Liver (tissue), 8 donors: ENCODE measurements at regions not wholly inside any gene's neighbourhood (a gene's known extent, or its start where the extent isn't known, plus 50 kb on each side); places are given as distances from the start of the nearest gene placed in this dataset.

ENCODE experiments used
- DNase-seq: peaks from one replicate; pipeline ENCODE4 v3.0.0-alpha.2; 2017; ENCODE audit warnings: low spot score
- H3K27ac ChIP-seq, 2 donors: one replicate each; pipeline ENCODE4 v1.7.0; 2013; ENCODE audit warnings: inconsistent platforms in 2 of 2, low read length in 2 of 2, control low read depth in 1 of 2, low read depth in 1 of 2, mild to moderate bottlenecking in 1 of 2
- H3K27me3 ChIP-seq, 4 donors: one replicate each; pipeline versions ENCODE4 v1.6.1 to v1.7.0; 2013; ENCODE audit warnings: low read length in 3 of 4, inconsistent platforms in 1 of 4, mild to moderate bottlenecking in 1 of 4, moderate library complexity in 1 of 4; ENCODE audit not compliant: control insufficient read depth in 4 of 4, insufficient read depth in 4 of 4
- H3K36me3 ChIP-seq, 4 donors: one replicate each; pipeline versions ENCODE4 v1.6.1 to v1.7.0; 2013; ENCODE audit warnings: low read length in 3 of 4, mild to moderate bottlenecking in 3 of 4, low read depth in 1 of 4, moderate library complexity in 1 of 4; ENCODE audit not compliant: control insufficient read depth in 4 of 4, insufficient read depth in 3 of 4
- H3K4me1 ChIP-seq, 4 donors: one replicate each; pipeline versions ENCODE4 v1.6.1 to v1.7.0; 2013; ENCODE audit warnings: low read length in 3 of 4, mild to moderate bottlenecking in 3 of 4, moderate library complexity in 1 of 4; ENCODE audit not compliant: control insufficient read depth in 4 of 4, insufficient read depth in 4 of 4
- H3K4me3 ChIP-seq, 3 donors: one replicate each; pipeline versions ENCODE4 v1.6.1 to v1.7.0; 2013; ENCODE audit warnings: low read length in 3 of 3, control low read depth in 1 of 3, low read depth in 1 of 3, mild to moderate bottlenecking in 1 of 3
- H3K9ac ChIP-seq, 2 donors: one replicate each; pipeline ENCODE4 v1.7.0; 2013; ENCODE audit warnings: low read length in 2 of 2, mild to moderate bottlenecking in 2 of 2, moderate library complexity in 2 of 2, control low read depth in 1 of 2, low read depth in 1 of 2
- H3K9me3 ChIP-seq, 4 donors: one replicate each; pipeline versions ENCODE4 v1.6.1 to v1.7.0; 2013; ENCODE audit warnings: low read length in 3 of 4; ENCODE audit not compliant: control insufficient read depth in 4 of 4
- ATF3 ChIP-seq: IDR thresholded peaks from 2 replicates; pipeline ENCODE4 v1.6.1; 2016; ENCODE audit warnings: antibody characterized with exemption
- CTCF ChIP-seq: fragments of 150-350 bp; IDR thresholded peaks from 2 replicates; pipeline ENCODE4 v1.5.1; 2017; ENCODE audit warnings: improper control_type of control experiment, low read depth, low read length; ENCODE audit not compliant: missing input control
- EGR1 ChIP-seq, 2 donors: IDR thresholded peaks; 2 replicates each; pipeline ENCODE4 v1.6.1; 2016 to 2018; ENCODE audit warnings: antibody characterized with exemption in 2 of 2, low read depth in 2 of 2
- FOXA1 ChIP-seq: IDR thresholded peaks from 2 replicates; pipeline ENCODE4 v1.6.1; 2016; ENCODE audit warnings: antibody characterized with exemption
- FOXA2 ChIP-seq: IDR thresholded peaks from 2 replicates; pipeline ENCODE4 v1.6.1; 2016; ENCODE audit warnings: antibody characterized with exemption
- GABPA ChIP-seq, 2 donors: IDR thresholded peaks in 1 of 2; conservative IDR thresholded peaks in 1 of 2; 2 replicates each; pipeline ENCODE4 v1.6.1; 2016; ENCODE audit warnings: antibody characterized with exemption in 2 of 2, mild to moderate bottlenecking in 1 of 2, moderate library complexity in 1 of 2
- HNF4A ChIP-seq, 2 donors: conservative IDR thresholded peaks; 2 replicates each; pipeline ENCODE4 v1.6.1; 2016; ENCODE audit warnings: antibody characterized with exemption in 2 of 2, mild to moderate bottlenecking in 2 of 2
- HNF4G ChIP-seq: IDR thresholded peaks from 2 replicates; pipeline ENCODE4 v1.6.1; 2016; ENCODE audit warnings: antibody characterized with exemption
- JUND ChIP-seq, 2 donors: IDR thresholded peaks; 2 replicates each; pipeline ENCODE4 v1.6.1; 2016; ENCODE audit warnings: antibody characterized with exemption in 2 of 2
- NR2F2 ChIP-seq: IDR thresholded peaks from 2 replicates; pipeline ENCODE4 v1.6.1; 2016; ENCODE audit warnings: antibody characterized with exemption
- RAD21 ChIP-seq, 2 donors: IDR thresholded peaks; 2 replicates each; pipeline ENCODE4 v1.6.1; 2016; ENCODE audit warnings: antibody characterized with exemption in 2 of 2, mild to moderate bottlenecking in 2 of 2
- RXRA ChIP-seq, 2 donors: IDR thresholded peaks; 2 replicates each; pipeline ENCODE4 v1.6.1; 2017 to 2018; ENCODE audit warnings: antibody characterized with exemption in 2 of 2, mild to moderate bottlenecking in 1 of 2
- SP1 ChIP-seq: IDR thresholded peaks from 2 replicates; pipeline ENCODE4 v1.6.1; 2018; ENCODE audit warnings: antibody characterized with exemption, mild to moderate bottlenecking
- TAF1 ChIP-seq: conservative IDR thresholded peaks from 2 replicates; pipeline ENCODE4 v1.6.1; 2016; ENCODE audit warnings: antibody characterized with exemption, mild to moderate bottlenecking
- YY1 ChIP-seq: IDR thresholded peaks from 2 replicates; pipeline ENCODE4 v1.6.1; 2016; ENCODE audit warnings: antibody characterized with exemption, mild to moderate bottlenecking
- WGBS: extraction: QIAGEN DNeasy Blood & Tissue Kit; methylation state at CpG from one replicate; pipeline ENCODE4 v1.1.7; 2013; 5-methylcytosine and 5-hydroxymethylcytosine counted together
- TF ChIP-seq, protein P1 (sequence below): IDR thresholded peaks from 2 replicates; pipeline ENCODE4 v1.6.1; 2016; ENCODE audit warnings: antibody characterized with exemption, mild to moderate bottlenecking
- TF ChIP-seq, protein P2 (sequence below): IDR thresholded peaks from 2 replicates; pipeline ENCODE4 v1.6.1; 2016; ENCODE audit warnings: antibody characterized with exemption
- TF ChIP-seq, protein P3 (sequence below): IDR thresholded peaks from 2 replicates; pipeline ENCODE4 v1.6.1; 2016; ENCODE audit warnings: antibody characterized with exemption
- donor health status: healthy.
- donor health status: healthy.
- donor health status: healthy.
- donor health status: healthy.
- donor health status: healthy.

- TF ChIP-seq, protein P1, sequence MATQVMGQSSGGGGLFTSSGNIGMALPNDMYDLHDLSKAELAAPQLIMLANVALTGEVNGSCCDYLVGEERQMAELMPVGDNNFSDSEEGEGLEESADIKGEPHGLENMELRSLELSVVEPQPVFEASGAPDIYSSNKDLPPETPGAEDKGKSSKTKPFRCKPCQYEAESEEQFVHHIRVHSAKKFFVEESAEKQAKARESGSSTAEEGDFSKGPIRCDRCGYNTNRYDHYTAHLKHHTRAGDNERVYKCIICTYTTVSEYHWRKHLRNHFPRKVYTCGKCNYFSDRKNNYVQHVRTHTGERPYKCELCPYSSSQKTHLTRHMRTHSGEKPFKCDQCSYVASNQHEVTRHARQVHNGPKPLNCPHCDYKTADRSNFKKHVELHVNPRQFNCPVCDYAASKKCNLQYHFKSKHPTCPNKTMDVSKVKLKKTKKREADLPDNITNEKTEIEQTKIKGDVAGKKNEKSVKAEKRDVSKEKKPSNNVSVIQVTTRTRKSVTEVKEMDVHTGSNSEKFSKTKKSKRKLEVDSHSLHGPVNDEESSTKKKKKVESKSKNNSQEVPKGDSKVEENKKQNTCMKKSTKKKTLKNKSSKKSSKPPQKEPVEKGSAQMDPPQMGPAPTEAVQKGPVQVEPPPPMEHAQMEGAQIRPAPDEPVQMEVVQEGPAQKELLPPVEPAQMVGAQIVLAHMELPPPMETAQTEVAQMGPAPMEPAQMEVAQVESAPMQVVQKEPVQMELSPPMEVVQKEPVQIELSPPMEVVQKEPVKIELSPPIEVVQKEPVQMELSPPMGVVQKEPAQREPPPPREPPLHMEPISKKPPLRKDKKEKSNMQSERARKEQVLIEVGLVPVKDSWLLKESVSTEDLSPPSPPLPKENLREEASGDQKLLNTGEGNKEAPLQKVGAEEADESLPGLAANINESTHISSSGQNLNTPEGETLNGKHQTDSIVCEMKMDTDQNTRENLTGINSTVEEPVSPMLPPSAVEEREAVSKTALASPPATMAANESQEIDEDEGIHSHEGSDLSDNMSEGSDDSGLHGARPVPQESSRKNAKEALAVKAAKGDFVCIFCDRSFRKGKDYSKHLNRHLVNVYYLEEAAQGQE, result no peak
- TF ChIP-seq, protein P2, sequence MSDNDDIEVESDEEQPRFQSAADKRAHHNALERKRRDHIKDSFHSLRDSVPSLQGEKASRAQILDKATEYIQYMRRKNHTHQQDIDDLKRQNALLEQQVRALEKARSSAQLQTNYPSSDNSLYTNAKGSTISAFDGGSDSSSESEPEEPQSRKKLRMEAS, result no peak
- TF ChIP-seq FOXA2 (no peak), GABPA (IDR thresholded peaks at IDR 0.05 in 1 of 2, conservative IDR thresholded peaks at IDR 0.05 in 1 of 2) (no peak)
Measured at GRCh38 chr7:20971219-20971618, 184.5 kb upstream of the SP8 start (continued).

DNA sequence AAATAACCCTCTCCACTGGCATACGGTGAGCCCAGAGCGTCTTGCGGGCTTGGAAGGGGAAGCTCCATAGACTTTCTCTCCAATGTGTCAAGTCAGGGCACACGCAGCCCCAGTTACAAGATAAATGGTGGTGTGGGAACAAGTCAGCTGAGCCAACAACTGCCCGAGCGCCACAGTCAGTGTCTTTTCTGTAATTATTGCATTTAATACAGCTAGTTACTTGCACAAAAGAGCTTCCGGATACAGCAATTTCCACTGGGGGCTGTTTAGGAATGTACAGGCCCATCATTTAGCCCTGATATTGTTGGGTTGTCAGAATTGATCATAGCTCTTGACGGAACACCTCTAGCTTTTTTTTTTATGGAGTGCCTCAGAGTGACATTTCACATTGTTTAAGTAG is 193.5 kb upstream of the SP8 start:
- 84% methylated on average over 8 of the region's 8 CpGs for WGBS
- no peak for DNase-seq
- H3K9ac ChIP-seq, result no peak overlapping the region

More for the DNA sequence above, 193.5 kb upstream of the SP8 start:
- peaks cover 0 to 2% (median 0%) of the 10 kb centered on the region in 4 donors for H3K27me3 ChIP-seq
- H3K4me3 ChIP-seq, result no peak overlapping the region
- TF ChIP-seq FOXA2 (no peak), TAF1 (no peak), NR2F2 (no peak), RXRA (IDR thresholded peaks at IDR 0.05) (no peak), YY1 (no peak), EGR1 (IDR thresholded peaks at IDR 0.05; ENCODE audit: low read depth in 2 of 2) (no peak), RAD21 (IDR thresholded peaks at IDR 0.05) (no peak), HNF4A (conservative IDR thresholded peaks at IDR 0.05) (no peak), HNF4G (no peak), FOXA1 (no peak), JUND (IDR thresholded peaks at IDR 0.05) (no peak), GABPA (IDR thresholded peaks at IDR 0.05 in 1 of 2, conservative IDR thresholded peaks at IDR 0.05 in 1 of 2) (no peak), ATF3 (no peak), CTCF (no peak), SP1 (no peak)
- TF ChIP-seq, protein P3, sequence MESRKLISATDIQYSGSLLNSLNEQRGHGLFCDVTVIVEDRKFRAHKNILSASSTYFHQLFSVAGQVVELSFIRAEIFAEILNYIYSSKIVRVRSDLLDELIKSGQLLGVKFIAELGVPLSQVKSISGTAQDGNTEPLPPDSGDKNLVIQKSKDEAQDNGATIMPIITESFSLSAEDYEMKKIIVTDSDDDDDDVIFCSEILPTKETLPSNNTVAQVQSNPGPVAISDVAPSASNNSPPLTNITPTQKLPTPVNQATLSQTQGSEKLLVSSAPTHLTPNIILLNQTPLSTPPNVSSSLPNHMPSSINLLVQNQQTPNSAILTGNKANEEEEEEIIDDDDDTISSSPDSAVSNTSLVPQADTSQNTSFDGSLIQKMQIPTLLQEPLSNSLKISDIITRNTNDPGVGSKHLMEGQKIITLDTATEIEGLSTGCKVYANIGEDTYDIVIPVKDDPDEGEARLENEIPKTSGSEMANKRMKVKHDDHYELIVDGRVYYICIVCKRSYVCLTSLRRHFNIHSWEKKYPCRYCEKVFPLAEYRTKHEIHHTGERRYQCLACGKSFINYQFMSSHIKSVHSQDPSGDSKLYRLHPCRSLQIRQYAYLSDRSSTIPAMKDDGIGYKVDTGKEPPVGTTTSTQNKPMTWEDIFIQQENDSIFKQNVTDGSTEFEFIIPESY, result no peak
- TF ChIP-seq, protein P2, result no peak
- TF ChIP-seq, protein P1, result no peak
- no peaks in the 10 kb centered on the region for H3K4me1 ChIP-seq
- H3K9me3 ChIP-seq, result no peaks in the 10 kb centered on the region
- no peak overlapping the region for H3K27ac ChIP-seq
- H3K36me3 ChIP-seq, result no peaks in the 10 kb centered on the region
